DMS 273 treated with DMSO at 0.1 percent for 48 hours (cell line): ENCODE measurements at regions not wholly inside any gene's neighbourhood (a gene's known extent, or its start where the extent isn't known, plus 50 kb on each side); places are given as distances from the start of the nearest gene placed in this dataset.
"Not testable (repeated sequence)": the region's sequence is repeated elsewhere in the genome, so short reads cannot be mapped to it uniquely, and the experiment has no call there.

Source experiments
- DNase-seq: peaks from one replicate; lab custom pipeline; 2025; lab: John Stamatoyannopoulos, UW

DNA sequence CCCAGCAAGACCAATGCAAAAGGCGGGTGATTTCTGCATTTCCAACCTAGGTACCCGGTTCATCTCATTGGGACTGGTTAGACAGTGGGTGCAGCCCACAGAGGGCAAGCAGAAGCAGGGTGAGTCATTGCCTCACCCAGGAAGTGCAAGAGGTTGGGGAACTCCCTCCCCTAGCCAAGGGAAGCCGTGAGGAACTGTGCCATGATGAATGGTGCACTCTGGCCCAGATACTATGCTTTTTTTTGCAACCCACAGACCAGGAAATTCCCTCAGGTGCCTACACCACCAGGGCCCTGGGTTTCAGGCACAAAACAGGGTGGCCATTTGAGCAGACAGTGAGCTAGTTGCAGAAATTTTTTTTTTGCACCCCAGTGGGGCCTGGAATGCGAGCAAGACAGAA is 662.6 kb upstream of the ACVR2A start:
- no peak for DNase-seq

DNA sequence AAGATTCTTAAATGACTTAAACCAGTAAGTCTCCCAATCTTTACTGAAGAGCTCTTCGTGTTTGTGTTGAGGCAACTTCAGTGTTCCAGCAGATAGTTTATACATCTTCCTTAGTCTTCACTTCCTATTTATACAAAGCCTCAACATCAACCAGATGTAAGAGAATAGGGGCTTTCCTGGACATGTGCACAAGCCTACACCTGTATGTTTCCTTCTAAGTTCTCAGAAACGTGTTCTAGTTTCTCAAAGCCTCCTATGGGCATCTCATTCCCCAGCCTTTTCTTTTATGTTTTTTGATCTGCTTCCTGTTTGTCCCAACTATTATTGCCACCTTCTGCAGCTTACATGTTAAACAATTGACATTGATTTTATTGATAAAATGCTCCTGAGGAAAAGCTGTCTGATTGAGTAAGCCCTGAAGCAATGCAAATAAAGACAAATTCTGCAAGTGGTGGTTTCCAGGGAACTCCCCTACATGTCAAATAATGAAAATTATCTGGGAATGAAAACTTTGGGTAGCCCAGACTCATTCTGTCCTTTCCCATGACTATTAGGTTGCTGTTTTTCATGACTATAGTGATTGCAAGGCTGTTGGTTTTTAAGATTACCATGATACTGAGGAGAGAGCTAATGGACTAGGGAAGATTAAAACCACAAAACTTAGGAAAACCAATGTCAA is 663.3 kb upstream of the ACVR2A start:
- no peak for DNase-seq

DNA sequence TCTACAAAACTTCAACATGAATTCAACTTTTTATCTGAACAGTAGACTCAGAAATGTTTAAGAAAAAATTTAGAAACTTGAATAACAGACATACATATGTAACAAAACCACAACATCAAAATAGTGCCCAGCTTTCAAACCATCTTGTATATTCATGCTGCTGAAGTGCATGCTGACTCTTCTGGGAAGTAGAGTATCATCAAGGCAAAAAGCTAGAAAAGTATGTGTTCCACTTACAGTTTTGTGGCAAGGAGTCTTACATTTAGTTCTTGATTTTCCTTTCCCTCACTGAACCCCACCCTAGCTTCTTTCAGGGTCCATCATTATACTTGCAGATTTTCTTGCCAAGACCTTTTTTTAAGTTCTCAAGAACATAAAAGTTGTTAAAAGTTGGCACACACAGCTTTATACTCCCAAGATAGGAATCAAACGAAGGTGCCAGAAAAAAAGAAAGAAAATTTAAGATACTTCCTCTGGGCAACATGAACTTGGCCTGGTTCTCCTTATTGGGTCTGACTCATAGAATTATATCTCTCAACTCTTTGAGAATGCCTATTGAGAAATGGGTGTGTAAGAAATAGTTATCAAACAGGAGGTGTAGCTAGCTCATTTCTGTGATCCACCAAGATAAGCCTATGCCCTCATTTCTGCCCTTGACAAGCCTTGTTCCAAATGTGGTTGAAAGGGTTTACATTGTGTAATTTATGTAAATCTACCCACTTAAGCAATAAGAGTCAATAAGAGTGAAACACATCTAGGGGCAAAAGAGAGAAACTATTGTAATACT is 667.6 kb upstream of the ACVR2A start:
- DNase-seq = no peak

DNA sequence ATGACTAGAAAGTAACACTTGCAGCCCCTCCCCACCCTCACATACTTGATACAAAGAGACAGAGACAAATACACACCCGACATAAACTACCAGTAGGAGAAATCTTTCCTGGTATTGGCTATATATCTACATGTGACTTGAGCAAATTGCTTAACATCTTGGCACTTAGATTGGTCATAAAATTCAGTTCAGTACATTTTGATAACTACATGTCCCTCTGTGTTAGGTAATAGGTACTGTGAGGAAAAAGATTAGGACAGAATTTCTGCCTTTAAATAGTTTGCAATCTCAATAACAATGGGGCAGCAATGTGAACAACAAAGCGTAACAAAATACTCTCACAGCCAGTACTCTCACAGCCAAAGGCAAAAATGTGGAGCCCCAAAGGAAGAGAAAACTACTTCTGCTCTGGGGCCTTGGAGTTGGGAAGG is 670.0 kb upstream of the ACVR2A start:
- no peak for DNase-seq

DNA sequence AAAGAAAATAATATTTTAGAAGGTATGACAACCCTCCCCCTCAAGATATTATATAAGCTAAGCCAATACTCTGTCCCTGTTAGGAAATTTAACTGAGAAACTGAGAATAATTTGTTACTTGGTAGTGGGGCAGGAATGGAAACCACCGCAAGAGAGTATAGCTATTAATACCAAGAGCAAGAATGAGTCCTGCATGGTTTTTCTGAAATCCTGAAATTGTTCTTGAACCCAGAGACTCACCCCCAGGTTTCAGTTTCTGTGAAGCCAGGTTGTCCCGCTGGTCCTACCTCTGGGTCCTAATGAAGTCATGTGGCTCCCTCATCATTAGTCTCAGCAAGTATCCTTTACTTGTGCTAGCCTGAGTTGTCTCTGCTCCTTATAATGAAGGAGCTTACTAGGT is 671.0 kb upstream of the ACVR2A start:
- no peak for DNase-seq

DNA sequence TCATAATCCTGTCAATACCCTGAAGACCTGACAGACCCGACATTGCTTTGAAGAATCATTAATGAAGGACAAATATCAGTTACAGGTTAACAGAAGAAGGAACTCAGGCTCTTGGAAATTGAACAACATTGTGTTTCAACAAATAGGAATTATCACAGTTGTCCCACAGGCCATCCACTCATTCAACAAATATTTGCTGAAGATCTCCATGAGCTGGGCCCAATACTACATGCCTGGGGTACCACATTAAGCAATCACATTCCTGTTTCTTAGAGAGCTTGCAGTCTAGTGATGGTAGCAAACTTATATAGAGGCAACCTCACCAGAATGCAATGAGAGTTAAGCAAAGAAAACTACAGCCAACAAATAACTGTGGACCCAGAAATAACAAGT is 671.6 kb upstream of the ACVR2A start:
- DNase-seq = no peak

DNA sequence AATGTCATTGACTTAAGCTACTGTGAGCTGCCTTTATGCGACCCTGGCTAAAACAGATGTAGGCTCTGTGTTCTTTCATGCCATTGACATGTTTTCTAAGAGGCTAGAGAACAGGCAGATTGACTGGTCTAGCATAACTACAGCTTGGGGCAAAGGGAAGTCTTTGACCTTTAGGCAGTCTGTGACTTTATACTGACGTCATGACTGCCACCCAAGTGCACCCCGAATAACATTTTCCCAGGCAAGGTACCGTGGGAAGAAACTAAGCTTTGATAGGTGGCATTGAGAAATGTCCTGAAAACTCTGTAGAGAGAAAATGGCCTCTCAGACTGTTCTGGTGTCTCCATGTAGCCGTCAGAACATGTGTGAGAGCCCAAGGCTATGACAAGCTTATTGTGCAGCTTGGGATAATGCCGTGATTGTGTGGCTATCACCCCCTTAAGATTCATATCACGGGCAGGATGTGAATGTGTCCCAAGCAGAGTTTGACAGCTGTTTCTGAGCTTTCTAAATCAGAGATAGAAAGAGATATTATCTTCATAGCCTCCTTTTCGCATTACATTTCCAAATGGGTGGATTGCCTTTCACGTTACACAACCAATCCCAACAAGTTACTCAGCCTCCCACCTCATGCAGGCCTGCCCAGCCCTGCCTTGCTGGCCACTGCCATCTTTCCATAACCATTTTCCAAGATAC is 672.2 kb upstream of the ACVR2A start:
- DNase-seq = no peak

DNA sequence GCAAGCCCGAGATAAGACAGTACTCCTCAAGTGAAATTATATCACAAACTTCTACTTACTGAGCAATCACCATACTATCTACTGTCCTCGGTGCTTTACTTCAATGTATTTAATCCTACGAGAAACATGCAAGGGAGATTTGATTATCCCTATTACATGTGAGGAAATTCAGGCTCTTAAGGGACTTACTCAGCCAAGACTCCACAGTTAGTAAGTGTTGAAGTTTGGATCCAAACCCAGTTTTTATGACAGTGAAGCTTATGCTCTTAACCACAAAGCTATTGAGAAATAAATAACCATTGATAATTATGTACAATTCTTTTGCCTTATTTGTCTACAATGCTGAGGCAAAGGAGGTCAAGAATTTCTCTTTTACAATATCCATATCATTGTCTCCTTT is 672.9 kb upstream of the ACVR2A start:
- DNase-seq = no peak

DNA sequence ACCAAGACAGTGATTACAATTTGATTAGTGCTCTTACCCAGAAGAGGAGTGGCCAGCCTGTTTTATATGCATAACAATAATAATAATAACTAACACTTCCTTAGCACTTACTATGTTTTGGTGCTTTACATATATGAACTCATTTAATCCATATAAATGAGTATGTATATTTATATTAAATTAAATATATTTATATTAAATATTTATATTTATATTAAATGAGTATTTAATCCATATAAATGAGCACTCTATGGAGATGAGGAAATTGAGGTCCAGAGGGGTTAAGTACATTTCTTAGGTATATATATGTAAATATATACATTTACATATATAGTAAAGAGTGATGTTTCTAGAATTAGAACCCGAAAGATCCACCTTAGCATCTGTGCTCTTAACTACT is 673.9 kb upstream of the ACVR2A start:
- no peak for DNase-seq

DNA sequence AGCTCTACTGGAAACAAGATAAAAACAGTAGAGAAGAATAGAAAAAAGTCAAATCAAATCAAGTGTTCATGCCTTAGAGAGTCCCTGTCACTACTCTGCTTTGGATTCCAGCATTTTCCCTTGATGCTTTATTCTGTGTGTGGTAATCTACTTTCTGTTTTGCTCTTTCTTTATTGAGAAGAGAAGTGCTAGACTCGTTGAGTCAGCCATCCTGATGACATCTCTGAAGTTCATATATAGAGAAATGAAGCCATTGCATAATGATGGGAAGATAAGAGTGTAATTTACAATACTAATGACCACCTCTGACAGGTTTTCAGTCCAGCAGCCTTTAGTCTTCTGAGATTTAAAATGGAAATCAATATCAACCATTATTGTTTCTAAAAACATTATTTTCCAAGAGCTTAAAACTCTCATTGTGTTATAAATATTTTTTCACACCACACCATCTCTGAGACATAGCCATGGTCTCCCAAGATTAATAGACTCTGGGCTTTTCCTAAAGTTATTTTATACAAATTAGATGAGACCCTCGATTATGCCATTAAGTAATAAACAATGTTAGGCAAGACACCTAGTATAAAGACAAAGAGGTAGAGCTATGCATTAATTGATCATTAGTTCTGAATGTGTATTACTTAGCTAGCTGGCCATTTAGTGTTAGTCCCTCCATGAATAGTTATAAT is 679.0 kb upstream of the ACVR2A start:
- DNase-seq = no peak

DNA sequence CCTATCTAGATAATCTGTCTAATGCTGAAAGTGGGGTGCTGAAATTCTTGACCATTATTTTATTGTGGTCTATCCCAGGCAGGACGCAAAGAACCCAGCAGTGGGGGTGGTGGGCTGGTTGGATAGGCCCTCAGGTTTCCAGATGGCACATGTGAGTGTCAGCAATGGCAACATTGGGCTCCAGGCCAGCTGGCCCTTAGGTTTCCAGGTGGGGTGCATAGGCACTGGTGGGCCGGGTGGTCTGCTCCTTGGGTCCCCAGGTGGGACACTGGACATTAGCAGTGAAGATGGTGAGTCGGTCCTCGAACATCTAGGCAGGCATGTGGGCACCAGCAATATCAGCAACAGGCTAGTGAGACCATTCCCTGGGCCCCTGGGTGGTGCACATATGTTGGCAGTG is 680.3 kb upstream of the ACVR2A start:
- DNase-seq = no peak

DNA sequence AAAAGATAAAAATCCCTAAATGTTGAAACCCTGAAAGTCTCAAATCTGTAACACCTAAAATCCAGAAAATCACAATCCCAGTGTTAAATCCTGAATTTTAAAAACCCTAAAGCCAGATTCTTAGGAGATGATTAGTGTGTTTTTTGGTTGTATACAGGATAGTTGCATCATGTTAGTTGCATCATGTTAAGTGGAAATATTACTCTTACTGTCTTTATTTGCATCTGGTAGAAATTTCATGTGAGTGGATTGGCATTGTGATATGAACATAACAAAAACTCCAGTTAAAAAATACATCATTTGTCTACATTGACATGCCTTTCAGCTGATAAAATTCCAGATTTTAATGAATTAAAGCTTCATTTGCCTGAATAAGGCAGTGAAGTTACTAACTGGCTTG is 683.1 kb upstream of the ACVR2A start:
- no peak for DNase-seq

DNA sequence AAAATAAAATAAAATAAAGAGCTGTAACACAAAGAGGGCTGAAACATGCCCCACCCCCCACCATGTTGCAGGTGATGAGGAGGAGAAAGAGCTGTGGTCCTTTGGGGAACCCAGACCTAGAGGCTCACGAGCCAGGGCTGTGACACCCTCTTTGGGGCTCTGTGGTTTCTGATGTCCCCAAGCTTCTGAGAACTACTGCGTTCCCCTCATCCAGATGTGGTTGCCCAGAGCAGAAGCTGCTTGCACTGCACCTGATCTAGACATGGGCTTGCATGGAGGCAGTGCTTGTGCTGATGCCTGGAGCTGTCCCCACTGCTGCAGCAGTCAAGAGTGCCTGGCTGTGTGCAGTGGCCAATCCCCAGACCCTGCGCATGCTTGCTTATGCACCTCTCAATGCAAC is 687.9 kb upstream of the ACVR2A start:
- DNase-seq = no peak

DNA sequence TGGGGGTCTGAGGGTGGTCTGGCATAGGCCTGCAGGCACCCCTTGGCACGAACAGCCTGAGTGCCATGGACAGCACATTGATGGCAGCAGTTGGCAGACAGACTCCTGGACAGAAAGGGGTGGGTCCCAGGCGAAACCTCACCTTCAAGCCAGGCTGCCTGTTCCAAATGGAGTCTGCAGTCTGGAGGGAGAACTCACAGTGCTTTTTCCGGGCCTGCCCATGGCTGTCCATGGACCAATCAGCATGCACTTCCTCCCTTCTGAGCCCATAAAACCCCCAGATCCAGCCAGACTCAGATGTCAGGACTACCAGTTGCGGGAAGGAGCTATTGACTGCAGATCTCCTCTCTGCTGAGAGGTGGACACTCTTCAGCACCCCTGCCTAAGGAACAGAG is 694.6 kb upstream of the ACVR2A start:
- no peak for DNase-seq

DNA sequence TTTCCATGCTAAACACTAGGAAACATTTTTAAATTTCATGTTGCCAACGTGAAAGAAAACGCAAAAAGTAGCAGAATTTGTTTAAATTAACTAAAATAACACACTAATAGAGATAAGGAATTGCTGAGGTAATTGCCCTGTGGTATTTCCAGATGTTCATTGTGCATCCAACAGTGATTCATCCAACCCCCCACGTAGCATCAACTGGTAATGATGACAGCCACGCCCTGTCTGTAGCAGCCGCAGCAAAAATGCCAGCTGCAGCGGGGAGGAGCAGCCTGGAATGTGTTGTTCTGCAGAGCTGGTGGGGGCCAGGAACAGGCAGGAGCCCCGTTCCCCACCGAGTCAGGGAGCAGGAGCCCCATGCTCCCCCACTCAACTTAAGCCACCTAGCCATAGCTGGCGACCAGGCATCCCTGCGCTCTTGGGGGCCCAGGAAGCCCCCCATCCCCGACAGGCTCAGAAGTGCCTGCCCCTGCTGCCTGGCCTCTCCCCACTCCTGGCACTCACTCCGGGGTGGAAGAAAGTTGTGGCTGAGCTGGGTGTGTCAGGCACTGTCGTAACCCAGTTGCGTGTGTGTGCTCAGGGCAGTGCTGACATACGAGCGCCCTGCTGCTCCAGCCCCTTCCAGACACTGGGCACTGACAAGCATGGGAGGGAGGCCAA is 695.1 kb upstream of the ACVR2A start:
- DNase-seq = no peak

DNA sequence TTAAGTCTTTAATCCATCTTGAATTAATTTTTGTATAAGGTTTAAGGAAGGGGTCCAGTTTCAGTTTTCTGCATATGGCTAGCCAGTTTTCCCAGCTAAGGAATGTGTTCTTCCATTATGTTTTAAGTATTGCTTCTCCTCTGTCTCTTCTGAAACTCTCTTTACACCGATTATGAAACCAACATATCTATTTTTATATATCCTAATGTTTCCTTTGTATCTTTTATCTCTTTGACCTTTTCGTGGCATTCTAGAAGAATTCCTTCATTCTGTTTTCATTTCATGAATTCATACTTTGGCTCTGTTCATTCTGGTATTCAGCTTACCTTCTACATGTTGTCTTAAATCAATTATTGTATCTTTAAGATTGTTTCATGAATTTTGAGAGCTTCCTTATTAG is 697.0 kb upstream of the ACVR2A start:
- DNase-seq = no peak

DNA sequence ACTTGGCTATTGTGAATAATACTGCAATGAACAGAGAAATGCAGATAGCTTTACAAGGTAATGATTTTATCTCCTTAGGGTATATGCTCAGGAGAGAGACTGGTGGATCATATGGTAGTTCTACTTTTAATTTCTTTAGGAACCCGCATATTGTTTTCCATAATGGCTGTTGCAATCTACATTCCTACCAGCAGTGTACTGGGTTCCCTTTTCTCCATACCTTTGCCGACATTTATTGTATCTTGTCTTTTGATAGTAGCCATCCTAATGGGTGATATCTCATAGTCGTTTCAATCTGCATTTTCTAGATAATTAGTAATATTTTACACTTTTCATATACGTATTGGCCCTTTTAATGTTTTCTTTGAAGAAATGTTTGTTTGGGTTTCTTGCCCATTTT is 702.9 kb upstream of the ACVR2A start:
- DNase-seq = no peak

DNA sequence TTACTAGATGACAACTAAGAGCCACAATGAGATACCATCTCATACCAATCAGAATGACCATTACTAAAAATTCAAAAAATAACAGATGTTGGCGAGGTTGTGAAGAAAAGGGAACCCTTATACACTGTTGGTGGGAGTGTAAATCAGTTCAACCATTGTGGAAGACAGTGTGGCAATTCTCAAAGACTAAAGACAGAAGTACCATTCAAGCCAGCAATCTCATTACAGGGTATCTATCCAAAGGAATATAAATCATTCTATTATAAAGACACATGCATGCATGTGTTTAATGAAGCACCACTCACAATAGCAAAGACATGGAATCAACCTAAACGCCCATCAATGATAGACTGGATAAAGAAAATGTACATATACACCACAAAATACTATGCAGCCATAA is 705.1 kb upstream of the ACVR2A start:
- DNase-seq = not testable (repeated sequence)

DNA sequence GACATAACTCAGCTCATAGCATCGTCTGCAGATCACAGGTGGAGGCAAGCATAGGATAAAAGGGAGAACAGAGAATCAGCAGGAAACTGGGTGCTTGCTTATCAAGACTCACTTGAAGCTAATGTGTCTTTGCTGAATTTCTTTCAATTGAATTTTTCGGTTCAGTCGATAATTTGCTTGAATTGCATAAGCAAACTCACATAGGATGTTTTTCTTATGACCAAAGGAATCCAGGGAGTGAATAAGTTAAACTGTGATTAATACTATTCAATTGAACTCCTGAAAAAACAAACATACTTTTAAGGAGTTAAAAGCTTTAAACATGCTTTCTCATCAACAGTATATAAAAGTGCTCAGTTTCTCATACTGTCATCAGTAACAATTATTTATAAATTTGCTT is 707.1 kb upstream of the ACVR2A start:
- no peak for DNase-seq

DNA sequence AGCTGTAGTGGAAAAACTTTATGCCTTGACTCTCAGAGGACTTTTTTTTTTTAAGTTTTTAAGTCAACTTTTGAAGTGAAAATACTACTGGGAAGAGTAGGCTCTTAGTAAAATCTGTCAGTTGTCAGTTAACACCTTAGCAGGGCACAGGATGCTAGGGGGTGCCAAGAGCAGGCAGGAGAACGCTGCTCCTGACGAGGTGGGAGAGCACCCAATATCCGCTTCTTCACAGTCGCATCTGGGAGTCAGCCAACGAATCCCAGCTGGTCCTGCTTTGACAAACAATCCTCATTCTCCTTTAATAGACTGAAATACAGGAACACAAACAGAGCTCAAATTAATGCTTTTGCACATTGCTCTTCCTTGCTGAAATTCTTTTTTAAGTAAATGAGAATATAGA is 709.5 kb upstream of the ACVR2A start:
- no peak for DNase-seq

DNA sequence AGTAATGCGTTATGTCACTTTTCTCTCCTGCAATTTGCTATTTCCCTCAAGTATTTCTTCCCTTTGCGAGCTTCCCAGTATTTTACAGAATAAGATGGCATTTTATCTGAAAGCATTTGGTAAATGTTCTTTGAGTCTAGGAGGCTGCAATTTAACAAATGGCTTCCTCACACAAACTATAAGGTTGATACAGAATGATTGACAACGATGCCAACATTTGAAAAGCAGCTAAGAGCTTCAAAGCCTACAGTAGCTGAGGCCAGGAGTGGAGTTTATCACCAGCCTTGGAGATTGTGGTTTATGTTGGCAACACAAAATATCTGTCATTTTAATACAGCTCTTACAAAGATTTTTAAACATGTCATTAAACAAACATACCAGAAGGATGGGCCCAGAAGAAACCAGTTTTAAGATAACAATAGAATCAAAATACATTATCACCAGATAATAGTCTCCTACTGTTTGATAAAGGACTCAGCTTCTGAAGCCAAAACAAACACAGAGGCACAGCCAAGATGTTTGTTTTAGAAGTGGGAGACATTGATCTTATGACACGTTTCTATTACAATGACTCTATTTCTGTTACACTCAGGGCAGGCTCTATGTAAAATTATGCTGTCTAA is 711.4 kb upstream of the ACVR2A start:
- no peak for DNase-seq

DNA sequence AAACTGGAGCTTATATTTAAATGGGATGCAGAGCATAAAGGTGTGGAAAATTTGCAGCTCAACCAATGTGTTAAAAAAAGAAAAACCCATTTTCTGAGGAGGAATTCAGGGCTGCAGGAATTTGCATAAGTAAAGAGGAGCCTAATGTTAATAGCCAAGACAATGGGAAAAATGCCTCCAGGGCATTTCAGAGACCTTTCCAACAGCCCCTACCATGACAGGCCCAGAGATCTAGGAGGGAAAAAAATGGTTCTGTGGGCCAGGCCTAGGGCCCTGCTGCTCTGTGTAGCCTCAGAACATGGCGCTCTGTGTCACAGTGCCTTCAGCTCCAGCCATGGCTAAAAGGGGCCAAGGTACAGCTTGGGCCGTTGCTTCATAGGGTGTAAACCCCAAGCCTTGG is 719.7 kb upstream of the ACVR2A start:
- DNase-seq = no peak
